ENCODE measurements at regions not wholly inside any gene's neighbourhood (a gene's known extent, or its start where the extent isn't known, plus 50 kb on each side); places are given as distances from the start of the nearest gene placed in this dataset.

- H3K79me2 ChIP-seq, result no peaks in the 10 kb centered on the region
- no peaks in the 10 kb centered on the region for H3K9me3 ChIP-seq (ENCODE audit: control insufficient read depth, low read length)
- H3K4me2 ChIP-seq (ENCODE audit: low read length), result no peak overlapping the region
- H2AFZ ChIP-seq, result no peak overlapping the region
- H3K4me3 ChIP-seq (ENCODE audit: low read depth, low read length), result no peak overlapping the region
- no peak overlapping the region for H3K9ac ChIP-seq
- H3K27ac ChIP-seq, result no peak overlapping the region
- TF ChIP-seq CTCF (IDR thresholded peaks at IDR 0.05), result no peak
- H3K4me1 ChIP-seq, result no peaks in the 10 kb centered on the region
- H3K27me3 ChIP-seq (ENCODE audit: control insufficient read depth, insufficient read depth, low read length), result no peaks in the 10 kb centered on the region
- H3K36me3 ChIP-seq (ENCODE audit: control insufficient read depth, insufficient read depth, low read length), result no peaks in the 10 kb centered on the region
These were observed 127.5 kb upstream of the NEIL3 start for GRCh38 chr4:177182166-177182565.

- Histone ChIP-seq H3K9ac (no peak overlapping the region), H3K27ac (no peak overlapping the region), H3K27me3 (ENCODE audit: control insufficient read depth, insufficient read depth, low read length) (no peaks in the 10 kb centered on the region), H3K36me3 (ENCODE audit: control insufficient read depth, insufficient read depth, low read length) (no peaks in the 10 kb centered on the region), H3K9me3 (ENCODE audit: control insufficient read depth, low read length) (no peaks in the 10 kb centered on the region), H3K4me1 (no peaks in the 10 kb centered on the region), H3K4me2 (ENCODE audit: low read length) (no peak overlapping the region), H2AFZ (no peak overlapping the region), H3K79me2 (no peaks in the 10 kb centered on the region), H3K4me3 (ENCODE audit: low read depth, low read length) (no peak overlapping the region)
- TF ChIP-seq CTCF (IDR thresholded peaks at IDR 0.05), result no peak
These were observed 126.9 kb upstream of the NEIL3 start for GRCh38 chr4:177182728-177183127.

DNA sequence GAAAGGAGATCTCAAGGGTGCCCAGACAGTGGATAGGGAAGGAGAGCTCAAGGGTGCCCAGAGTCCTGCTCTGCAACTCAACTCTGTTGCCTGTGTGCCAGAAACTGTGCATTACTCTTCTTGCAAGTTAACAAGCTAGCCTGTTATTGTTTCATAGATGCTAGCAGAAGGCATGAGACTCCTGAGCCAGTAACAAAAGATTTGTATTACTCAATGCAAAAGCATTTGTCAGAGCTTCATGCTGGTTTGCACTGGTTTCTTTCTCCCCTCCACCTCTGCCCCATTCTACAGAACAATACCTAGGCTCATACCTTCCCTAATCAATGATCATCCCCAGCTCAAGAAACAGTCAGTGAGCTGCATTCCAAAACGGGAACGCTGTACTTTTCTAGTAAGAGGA lies 124.5 kb upstream of the NEIL3 start:
- Histone ChIP-seq H3K4me2 (ENCODE audit: low read length) (no peak overlapping the region), H2AFZ (no peak overlapping the region), H3K9me3 (ENCODE audit: control insufficient read depth, low read length) (no peaks in the 10 kb centered on the region), H3K9ac (no peak overlapping the region), H3K27ac (no peak overlapping the region), H3K4me1 (no peaks in the 10 kb centered on the region), H3K36me3 (ENCODE audit: control insufficient read depth, insufficient read depth, low read length) (no peaks in the 10 kb centered on the region), H3K79me2 (no peaks in the 10 kb centered on the region), H3K4me3 (ENCODE audit: low read depth, low read length) (no peak overlapping the region), H3K27me3 (ENCODE audit: control insufficient read depth, insufficient read depth, low read length) (no peaks in the 10 kb centered on the region)
- TF ChIP-seq CTCF (IDR thresholded peaks at IDR 0.05), result no peak

- Histone ChIP-seq H3K9me3 (ENCODE audit: control insufficient read depth, low read length) (no peaks in the 10 kb centered on the region), H3K4me3 (ENCODE audit: low read depth, low read length) (no peak overlapping the region), H3K79me2 (no peaks in the 10 kb centered on the region), H2AFZ (no peak overlapping the region), H3K27ac (no peak overlapping the region), H3K4me1 (no peaks in the 10 kb centered on the region), H3K4me2 (ENCODE audit: low read length) (no peak overlapping the region), H3K27me3 (ENCODE audit: control insufficient read depth, insufficient read depth, low read length) (no peaks in the 10 kb centered on the region), H3K9ac (no peak overlapping the region), H3K36me3 (ENCODE audit: control insufficient read depth, insufficient read depth, low read length) (no peaks in the 10 kb centered on the region)
- TF ChIP-seq CTCF (IDR thresholded peaks at IDR 0.05), result no peak
These were observed 124.1 kb upstream of the NEIL3 start for GRCh38 chr4:177185579-177185978.

GRCh38 chr4:177187371-177187770 lies 122.3 kb upstream of the NEIL3 start:
- H3K4me1 ChIP-seq, result no peaks in the 10 kb centered on the region
- H3K27me3 ChIP-seq (ENCODE audit: control insufficient read depth, insufficient read depth, low read length), result no peaks in the 10 kb centered on the region
- no peak overlapping the region for H2AFZ ChIP-seq
- no peak overlapping the region for H3K27ac ChIP-seq
- TF ChIP-seq CTCF (IDR thresholded peaks at IDR 0.05), result no peak
- no peak overlapping the region for H3K9ac ChIP-seq
- no peak overlapping the region for H3K4me3 ChIP-seq (ENCODE audit: low read depth, low read length)
- H3K36me3 ChIP-seq (ENCODE audit: control insufficient read depth, insufficient read depth, low read length), result no peaks in the 10 kb centered on the region
- no peaks in the 10 kb centered on the region for H3K9me3 ChIP-seq (ENCODE audit: control insufficient read depth, low read length)
- no peaks in the 10 kb centered on the region for H3K79me2 ChIP-seq
- no peak overlapping the region for H3K4me2 ChIP-seq (ENCODE audit: low read length)

Data from parathyroid adenoma (tissue), 2 donors.